ENCODE measurements at regions not wholly inside any gene's neighbourhood (a gene's known extent, or its start where the extent isn't known, plus 50 kb on each side); places are given as distances from the start of the nearest gene placed in this dataset.

GRCh38 chr6:139903411-139904157, 529.1 kb upstream of the CITED2 start:
- Histone ChIP-seq H3K9ac (ENCODE audit: low read length) (no peak overlapping the region), H3K27me3 (replicated peaks; ENCODE audit: control insufficient read depth, insufficient read depth, low read length) (no peaks in the 10 kb centered on the region), H3K36me3 (ENCODE audit: control insufficient read depth, insufficient read depth, low read length, severe bottlenecking) (no peaks in the 10 kb centered on the region), H3K4me1 (ENCODE audit: control insufficient read depth, insufficient read depth, low read length) (peaks cover 18% of the 10 kb centered on the region), H3K4me3 (ENCODE audit: low read length) (no peak overlapping the region), H3K9me3 (ENCODE audit: control insufficient read depth, low read length) (no peaks in the 10 kb centered on the region)
- no peak for DNase-seq (ENCODE audit: low read depth)

GRCh38 chr6:139895205-139895793, 520.9 kb upstream of the CITED2 start:
- Histone ChIP-seq H3K4me1 (ENCODE audit: control insufficient read depth, insufficient read depth, low read length) (no peaks in the 10 kb centered on the region), H3K9me3 (ENCODE audit: control insufficient read depth, low read length) (no peaks in the 10 kb centered on the region), H3K9ac (ENCODE audit: low read length) (no peak overlapping the region), H3K27me3 (replicated peaks; ENCODE audit: control insufficient read depth, insufficient read depth, low read length) (no peaks in the 10 kb centered on the region), H3K36me3 (ENCODE audit: control insufficient read depth, insufficient read depth, low read length, severe bottlenecking) (no peaks in the 10 kb centered on the region), H3K4me3 (ENCODE audit: low read length) (no peak overlapping the region)
- peak; percentile 37 for DNase-seq (ENCODE audit: low read depth)

GRCh38 chr6:139894271-139894670, 519.8 kb upstream of the CITED2 start:
- Histone ChIP-seq H3K4me1 (ENCODE audit: control insufficient read depth, insufficient read depth, low read length) (no peaks in the 10 kb centered on the region), H3K4me3 (ENCODE audit: low read length) (no peak overlapping the region), H3K9me3 (ENCODE audit: control insufficient read depth, low read length) (no peaks in the 10 kb centered on the region), H3K27me3 (replicated peaks; ENCODE audit: control insufficient read depth, insufficient read depth, low read length) (no peaks in the 10 kb centered on the region), H3K9ac (ENCODE audit: low read length) (no peak overlapping the region), H3K36me3 (ENCODE audit: control insufficient read depth, insufficient read depth, low read length, severe bottlenecking) (no peaks in the 10 kb centered on the region)
- DNase-seq (ENCODE audit: low read depth): no peak

- Histone ChIP-seq H3K9ac (ENCODE audit: low read length) (no peak overlapping the region), H3K36me3 (ENCODE audit: control insufficient read depth, insufficient read depth, low read length, severe bottlenecking) (no peaks in the 10 kb centered on the region), H3K9me3 (ENCODE audit: control insufficient read depth, low read length) (no peaks in the 10 kb centered on the region), H3K4me1 (ENCODE audit: control insufficient read depth, insufficient read depth, low read length) (peaks cover 4% of the 10 kb centered on the region), H3K4me3 (ENCODE audit: low read length) (no peak overlapping the region), H3K27me3 (replicated peaks; ENCODE audit: control insufficient read depth, insufficient read depth, low read length) (no peaks in the 10 kb centered on the region)
- peak; percentile 37 for DNase-seq (ENCODE audit: low read depth)
Observed at GRCh38 chr6:139891471-139891870, 517.0 kb upstream of the CITED2 start.

- no peak for DNase-seq (ENCODE audit: low read depth)
- no peak overlapping the region for H3K4me3 ChIP-seq (ENCODE audit: low read length)
- no peaks in the 10 kb centered on the region for H3K27me3 ChIP-seq (replicated peaks; ENCODE audit: control insufficient read depth, insufficient read depth, low read length)
- no peaks in the 10 kb centered on the region for H3K36me3 ChIP-seq (ENCODE audit: control insufficient read depth, insufficient read depth, low read length, severe bottlenecking)
- H3K9me3 ChIP-seq (ENCODE audit: control insufficient read depth, low read length): no peaks in the 10 kb centered on the region
- H3K4me1 ChIP-seq (ENCODE audit: control insufficient read depth, insufficient read depth, low read length): peaks cover 4% of the 10 kb centered on the region
- no peak overlapping the region for H3K9ac ChIP-seq (ENCODE audit: low read length)
Observed at GRCh38 chr6:139888681-139889122, 514.3 kb upstream of the CITED2 start.

GRCh38 chr6:139887275-139887674, 512.8 kb upstream of the CITED2 start:
- peaks cover 4% of the 10 kb centered on the region for H3K4me1 ChIP-seq (ENCODE audit: control insufficient read depth, insufficient read depth, low read length)
- no peak overlapping the region for H3K4me3 ChIP-seq (ENCODE audit: low read length)
- no peaks in the 10 kb centered on the region for H3K9me3 ChIP-seq (ENCODE audit: control insufficient read depth, low read length)
- H3K27me3 ChIP-seq (replicated peaks; ENCODE audit: control insufficient read depth, insufficient read depth, low read length): no peaks in the 10 kb centered on the region
- H3K9ac ChIP-seq (ENCODE audit: low read length): no peak overlapping the region
- DNase-seq (ENCODE audit: low read depth): no peak
- no peaks in the 10 kb centered on the region for H3K36me3 ChIP-seq (ENCODE audit: control insufficient read depth, insufficient read depth, low read length, severe bottlenecking)

GRCh38 chr6:139886396-139886795, 511.9 kb upstream of the CITED2 start:
- H3K4me3 ChIP-seq (ENCODE audit: low read length): no peak overlapping the region
- DNase-seq (ENCODE audit: low read depth): no peak
- no peaks in the 10 kb centered on the region for H3K27me3 ChIP-seq (replicated peaks; ENCODE audit: control insufficient read depth, insufficient read depth, low read length)
- H3K4me1 ChIP-seq (ENCODE audit: control insufficient read depth, insufficient read depth, low read length): peaks cover 4% of the 10 kb centered on the region
- H3K9me3 ChIP-seq (ENCODE audit: control insufficient read depth, low read length): no peaks in the 10 kb centered on the region
- H3K36me3 ChIP-seq (ENCODE audit: control insufficient read depth, insufficient read depth, low read length, severe bottlenecking): no peaks in the 10 kb centered on the region
- H3K9ac ChIP-seq (ENCODE audit: low read length): no peak overlapping the region

- Histone ChIP-seq H3K9me3 (ENCODE audit: control insufficient read depth, low read length) (no peaks in the 10 kb centered on the region), H3K27me3 (replicated peaks; ENCODE audit: control insufficient read depth, insufficient read depth, low read length) (no peaks in the 10 kb centered on the region), H3K4me1 (ENCODE audit: control insufficient read depth, insufficient read depth, low read length) (peaks cover 4% of the 10 kb centered on the region), H3K9ac (ENCODE audit: low read length) (no peak overlapping the region), H3K4me3 (ENCODE audit: low read length) (no peak overlapping the region), H3K36me3 (ENCODE audit: control insufficient read depth, insufficient read depth, low read length, severe bottlenecking) (no peaks in the 10 kb centered on the region)
- no peak for DNase-seq (ENCODE audit: low read depth)
Observed at GRCh38 chr6:139885909-139886308, 511.5 kb upstream of the CITED2 start.

GRCh38 chr6:139883776-139884175, 509.3 kb upstream of the CITED2 start:
- peak; percentile 33 for DNase-seq (ENCODE audit: low read depth)
- Histone ChIP-seq H3K36me3 (ENCODE audit: control insufficient read depth, insufficient read depth, low read length, severe bottlenecking) (no peaks in the 10 kb centered on the region), H3K4me3 (ENCODE audit: low read length) (no peak overlapping the region), H3K27me3 (replicated peaks; ENCODE audit: control insufficient read depth, insufficient read depth, low read length) (no peaks in the 10 kb centered on the region), H3K4me1 (ENCODE audit: control insufficient read depth, insufficient read depth, low read length) (peaks cover 3% of the 10 kb centered on the region), H3K9me3 (ENCODE audit: control insufficient read depth, low read length) (no peaks in the 10 kb centered on the region), H3K9ac (ENCODE audit: low read length) (no peak overlapping the region)

- peak; percentile 51 for DNase-seq (ENCODE audit: low read depth)
- H3K4me3 ChIP-seq (ENCODE audit: low read length): no peak overlapping the region
- no peaks in the 10 kb centered on the region for H3K4me1 ChIP-seq (ENCODE audit: control insufficient read depth, insufficient read depth, low read length)
Observed at GRCh38 chr6:139882977-139883728, 508.7 kb upstream of the CITED2 start.

GRCh38 chr6:139882234-139882633, 507.8 kb upstream of the CITED2 start:
- H3K4me1 ChIP-seq (ENCODE audit: control insufficient read depth, insufficient read depth, low read length): no peaks in the 10 kb centered on the region
- H3K9me3 ChIP-seq (ENCODE audit: control insufficient read depth, low read length): no peaks in the 10 kb centered on the region
- H3K36me3 ChIP-seq (ENCODE audit: control insufficient read depth, insufficient read depth, low read length, severe bottlenecking): no peaks in the 10 kb centered on the region
- no peak overlapping the region for H3K9ac ChIP-seq (ENCODE audit: low read length)
- DNase-seq (ENCODE audit: low read depth): peak; percentile 55
- no peak overlapping the region for H3K4me3 ChIP-seq (ENCODE audit: low read length)
- H3K27me3 ChIP-seq (replicated peaks; ENCODE audit: control insufficient read depth, insufficient read depth, low read length): no peaks in the 10 kb centered on the region

More at GRCh38 chr6:139882977-139883728, 508.7 kb upstream of the CITED2 start:
- Histone ChIP-seq H3K9me3 (ENCODE audit: control insufficient read depth, low read length) (no peaks in the 10 kb centered on the region), H3K36me3 (ENCODE audit: control insufficient read depth, insufficient read depth, low read length, severe bottlenecking) (no peaks in the 10 kb centered on the region), H3K9ac (ENCODE audit: low read length) (no peak overlapping the region), H3K27me3 (replicated peaks; ENCODE audit: control insufficient read depth, insufficient read depth, low read length) (no peaks in the 10 kb centered on the region)

Data from adipocyte (in vitro differentiated cells).